CD4-positive, alpha-beta memory T cell (primary cell): ENCODE measurements at regions not wholly inside any gene's neighbourhood (a gene's known extent, or its start where the extent isn't known, plus 50 kb on each side); places are given as distances from the start of the nearest gene placed in this dataset.

Experiments used
- CTCF ChIA-PET: fragments of 350-600 bp; sonication (Branson Sonifier 250); formaldehyde crosslinking; loops from one replicate; lab custom pipeline; 2021; ENCODE audit warnings: inconsistent platforms; ENCODE audit not compliant: partially characterized antibody; lab: Charles Lee
- POLR2A ChIA-PET: fragments of 350-600 bp; sonication (Branson Sonifier 250); formaldehyde crosslinking; loops from one replicate; lab custom pipeline; 2021; ENCODE audit not compliant: partially characterized antibody; lab: Charles Lee
- DNase-seq, 5 donors: peaks; one replicate each; pipeline versions ENCODE4 v3.0.0 to v3.0.0-alpha.2; 2020 to 2022; ENCODE audit warnings: mixed read lengths in 1 of 5
- H3K27ac ChIP-seq: one replicate; pipeline ENCODE4 v1.7.0; 2013; ENCODE audit warnings: low read depth, low read length
- H3K27me3 ChIP-seq: 2 replicates; pipeline ENCODE4 v1.7.0; 2013; ENCODE audit warnings: mild to moderate bottlenecking, low read length, moderate library complexity; ENCODE audit not compliant: insufficient read depth
- H3K36me3 ChIP-seq: 2 replicates; pipeline ENCODE4 v1.7.0; 2013; ENCODE audit warnings: mild to moderate bottlenecking, low read length, moderate library complexity; ENCODE audit not compliant: insufficient read depth
- H3K4me1 ChIP-seq: 2 replicates; pipeline ENCODE4 v1.7.0; 2013; ENCODE audit warnings: mild to moderate bottlenecking, low read length, moderate library complexity; ENCODE audit not compliant: insufficient read depth
- H3K4me3 ChIP-seq, 2 donors: one replicate each; pipeline ENCODE4 v1.7.0; 2013; ENCODE audit warnings: low read length in 2 of 2, mild to moderate bottlenecking in 1 of 2
- H3K9me3 ChIP-seq, 2 donors: one replicate each; pipeline ENCODE4 v1.7.0; 2013; ENCODE audit warnings: low read length in 2 of 2, control low read depth in 1 of 2; ENCODE audit not compliant: control insufficient read depth in 1 of 2
- H3K27ac Mint-ChIP-seq, 7 donors: one replicate each; pipeline ENCODE4 v1.8.0; 2020 to 2021; ENCODE audit warnings: mixed read lengths in 7 of 7, mild to moderate bottlenecking in 6 of 7, inconsistent platforms in 3 of 7, moderate library complexity in 3 of 7
- H3K27me3 Mint-ChIP-seq, 2 donors: one replicate each; pipeline ENCODE4 v1.8.0; 2020 to 2021; ENCODE audit warnings: mixed read lengths in 2 of 2
- H3K36me3 Mint-ChIP-seq, 2 donors: one replicate each; pipeline ENCODE4 v1.8.0; 2020 to 2021; ENCODE audit warnings: mixed read lengths in 2 of 2, inconsistent platforms in 1 of 2, mild to moderate bottlenecking in 1 of 2
- H3K4me1 Mint-ChIP-seq, 4 donors: one replicate each; pipeline ENCODE4 v1.8.0; 2020 to 2021; ENCODE audit warnings: mixed read lengths in 4 of 4, mild to moderate bottlenecking in 1 of 4
- H3K4me3 Mint-ChIP-seq, 8 donors: one replicate each; pipeline ENCODE4 v1.8.0; 2020 to 2021; ENCODE audit warnings: mixed read lengths in 8 of 8, mild to moderate bottlenecking in 7 of 8, moderate library complexity in 6 of 8, inconsistent platforms in 3 of 8
- H3K9me3 Mint-ChIP-seq, 8 donors: one replicate each; pipeline ENCODE4 v1.8.0; 2020 to 2021; ENCODE audit warnings: mixed read lengths in 8 of 8, mild to moderate bottlenecking in 5 of 8, inconsistent platforms in 3 of 8, moderate library complexity in 1 of 8
- intact Hi-C: fragments of 100-400 bp; cut with micrococcal nuclease; formaldehyde crosslinking; loops from one replicate; pipeline ENCODE4 v1.15.1; 2023

DNA sequence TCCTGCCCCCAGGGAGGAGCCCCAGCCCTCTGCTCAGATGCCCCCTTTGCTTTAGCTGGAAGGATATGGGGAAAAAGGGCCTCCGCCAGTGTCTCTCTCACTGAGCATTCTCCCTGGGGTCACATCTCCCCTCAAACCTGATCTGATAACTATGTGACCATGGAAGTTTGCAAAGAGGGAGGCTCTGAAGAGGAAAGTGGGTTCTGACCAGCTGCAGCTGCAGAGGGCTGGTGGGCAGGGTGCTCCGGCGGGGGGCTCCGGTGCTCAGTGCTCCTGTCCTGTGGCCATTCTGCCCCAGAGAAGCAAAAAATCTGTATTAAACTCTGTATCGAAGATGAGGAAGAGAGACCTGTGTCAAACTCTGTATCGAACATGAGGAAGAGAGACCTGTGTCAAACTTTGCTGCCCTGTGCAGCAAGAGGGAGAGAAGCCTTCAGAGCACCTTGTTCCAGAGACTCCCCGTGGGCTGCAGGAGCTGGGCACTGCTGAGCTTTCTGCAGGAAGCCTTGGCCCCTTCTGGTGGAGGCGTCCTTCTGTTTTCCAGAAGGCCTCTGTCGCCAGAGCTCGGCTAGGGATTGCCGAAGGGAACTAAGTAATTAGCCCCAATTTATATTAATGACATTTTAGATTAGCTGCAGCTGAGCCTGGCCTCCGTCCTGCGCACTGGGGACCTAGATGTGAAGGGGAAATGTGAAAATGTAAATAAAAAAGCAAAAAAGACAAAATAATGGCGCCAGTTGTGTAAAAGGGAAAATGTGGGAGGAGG is 186.2 kb upstream of the C1orf174 start:
- H3K27me3 Mint-ChIP-seq: peaks cover 2 to 8% of the 10 kb centered on the region in 2 donors
- H3K27ac ChIP-seq: no peak overlapping the region
- H3K4me1 ChIP-seq: no peaks in the 10 kb centered on the region
- H3K36me3 ChIP-seq: no peaks in the 10 kb centered on the region
- ChIA-PET POLR2A (no interaction called here), CTCF (interaction anchor here (1.2 kb wide), 1 partner anchor 13 kb away, joined by 3 read pairs; no protein-coding TSS in a partner anchor)
- H3K4me1 Mint-ChIP-seq: no peaks in the 10 kb centered on the region
- no peak overlapping the region for H3K4me3 Mint-ChIP-seq
- no peak overlapping the region for H3K4me3 ChIP-seq
- H3K9me3 ChIP-seq: no peaks in the 10 kb centered on the region
- DNase-seq: no peak
- H3K27me3 ChIP-seq: no peaks in the 10 kb centered on the region
- no peak overlapping the region for H3K27ac Mint-ChIP-seq
- intact Hi-C loops: no loop called here
- peaks cover 0 to 2% (median 0%) of the 10 kb centered on the region in 8 donors for H3K9me3 Mint-ChIP-seq
- H3K36me3 Mint-ChIP-seq: no peaks in the 10 kb centered on the region

DNA sequence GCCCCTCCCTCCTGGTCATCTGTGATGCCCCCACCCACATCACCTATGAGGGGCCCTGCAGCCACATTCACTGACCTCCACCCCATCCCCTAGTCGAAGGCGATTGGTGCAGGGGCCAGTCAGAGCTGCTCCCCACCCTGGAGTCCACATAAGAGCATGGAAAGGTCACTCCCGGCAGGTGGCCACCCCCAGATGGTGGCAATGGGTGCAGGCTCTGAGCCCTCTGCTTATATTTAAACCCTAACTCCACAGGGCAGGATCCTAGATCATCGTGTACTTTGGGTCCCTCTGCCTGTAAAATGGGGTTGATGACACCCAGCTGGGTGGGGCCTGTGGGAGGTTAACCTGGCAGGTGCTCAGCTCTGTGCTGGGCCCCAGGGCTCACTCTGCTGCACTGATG is 186.8 kb upstream of the C1orf174 start:
- DNase-seq: no peak
- CTCF ChIA-PET: no interaction called here
- no peaks in the 10 kb centered on the region for H3K27me3 ChIP-seq
- Mint-ChIP-seq H3K27ac (no peak overlapping the region), H3K9me3 (peaks cover 0 to 3% (median 0%) of the 10 kb centered on the region in 8 donors), H3K4me3 (no peak overlapping the region), H3K4me1 (no peaks in the 10 kb centered on the region), H3K36me3 (no peaks in the 10 kb centered on the region), H3K27me3 (peaks cover 2 to 8% of the 10 kb centered on the region in 2 donors)
- no peaks in the 10 kb centered on the region for H3K9me3 ChIP-seq
- no peaks in the 10 kb centered on the region for H3K4me1 ChIP-seq
- POLR2A ChIA-PET: no interaction called here
- intact Hi-C loops: no loop called here
- H3K36me3 ChIP-seq: no peaks in the 10 kb centered on the region
- H3K27ac ChIP-seq: no peak overlapping the region
- no peak overlapping the region for H3K4me3 ChIP-seq

- H3K4me1 ChIP-seq: no peaks in the 10 kb centered on the region
- ChIA-PET POLR2A (no interaction called here), CTCF (no interaction called here)
- intact Hi-C loops: no loop called here
- Mint-ChIP-seq H3K4me3 (no peak overlapping the region), H3K4me1 (no peaks in the 10 kb centered on the region), H3K27ac (no peak overlapping the region), H3K27me3 (peaks cover 2 to 8% of the 10 kb centered on the region in 2 donors), H3K9me3 (peaks cover 0 to 6% (median 1%) of the 10 kb centered on the region in 8 donors), H3K36me3 (no peaks in the 10 kb centered on the region)
- H3K36me3 ChIP-seq: no peaks in the 10 kb centered on the region
- H3K9me3 ChIP-seq: no peaks in the 10 kb centered on the region
- no peak overlapping the region for H3K27ac ChIP-seq
- H3K27me3 ChIP-seq: no peaks in the 10 kb centered on the region
- DNase-seq: no peak
- H3K4me3 ChIP-seq: no peak overlapping the region
Measured at GRCh38 chr1:4087530-4088420, 187.7 kb upstream of the C1orf174 start.

DNA sequence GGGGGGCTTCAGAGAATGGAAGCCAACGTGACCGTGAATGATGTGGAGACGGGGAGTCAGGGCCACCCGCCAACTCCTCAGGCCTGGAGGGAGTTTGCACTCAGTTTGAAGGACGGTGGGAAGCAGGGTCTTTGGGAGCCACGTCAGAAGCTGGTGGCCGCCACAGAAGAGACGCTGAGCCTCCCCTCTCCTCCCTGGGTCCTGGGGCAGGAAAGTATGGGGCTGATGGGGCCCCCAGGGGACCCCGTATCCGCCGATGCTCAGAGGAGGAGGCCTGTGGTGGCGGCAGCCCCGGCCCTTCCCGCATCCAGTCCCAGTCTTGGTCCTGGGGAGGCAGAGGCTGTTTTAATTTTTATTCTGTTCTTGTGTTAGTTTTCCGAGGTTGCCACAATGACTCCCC is 188.6 kb upstream of the C1orf174 start:
- Histone ChIP-seq H3K36me3 (no peaks in the 10 kb centered on the region), H3K9me3 (no peaks in the 10 kb centered on the region), H3K27me3 (no peaks in the 10 kb centered on the region), H3K27ac (no peak overlapping the region), H3K4me3 (no peak overlapping the region), H3K4me1 (no peaks in the 10 kb centered on the region)
- Mint-ChIP-seq H3K36me3 (no peaks in the 10 kb centered on the region), H3K4me1 (no peaks in the 10 kb centered on the region), H3K27ac (no peak overlapping the region), H3K27me3 (peaks cover 2 to 8% of the 10 kb centered on the region in 2 donors), H3K4me3 (no peak overlapping the region), H3K9me3 (peaks cover 0 to 12% (median 2%) of the 10 kb centered on the region in 8 donors)
- ChIA-PET POLR2A (no interaction called here), CTCF (no interaction called here)
- intact Hi-C loops: no loop called here
- no peak for DNase-seq

- POLR2A ChIA-PET: no interaction called here
Measured at GRCh38 chr1:4089421-4090175, 189.5 kb upstream of the C1orf174 start.

DNA sequence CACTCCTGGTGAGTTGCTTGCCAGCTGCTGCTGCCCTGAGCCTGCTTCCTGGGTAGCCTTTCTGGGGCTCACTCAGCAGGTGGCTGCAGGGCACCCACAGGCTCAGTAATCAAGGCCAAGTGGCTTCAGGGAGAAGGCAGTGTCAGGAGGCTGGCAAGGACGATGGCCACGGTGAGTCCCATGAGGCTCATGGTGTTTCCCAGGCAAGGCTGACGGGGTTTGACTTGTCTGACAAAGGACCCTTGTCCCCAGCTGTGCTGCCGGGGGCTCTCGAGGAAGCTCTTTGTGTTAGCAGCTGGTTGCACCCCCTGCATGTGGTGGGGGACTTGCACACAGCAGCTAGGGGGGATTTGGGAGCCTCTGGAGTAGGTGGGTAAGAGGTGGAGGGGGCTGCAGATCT is 190.5 kb upstream of the C1orf174 start:
- H3K9me3 ChIP-seq: no peaks in the 10 kb centered on the region
- intact Hi-C loops: no loop called here
- no peaks in the 10 kb centered on the region for H3K36me3 ChIP-seq
- Mint-ChIP-seq H3K4me3 (no peak overlapping the region), H3K27me3 (peaks cover 4 to 5% of the 10 kb centered on the region in 2 donors), H3K36me3 (no peaks in the 10 kb centered on the region), H3K9me3 (peaks cover 0 to 12% (median 5%) of the 10 kb centered on the region in 8 donors), H3K4me1 (no peaks in the 10 kb centered on the region), H3K27ac (no peak overlapping the region)
- POLR2A ChIA-PET: no interaction called here
- H3K4me1 ChIP-seq: no peaks in the 10 kb centered on the region
- no peak overlapping the region for H3K27ac ChIP-seq
- H3K27me3 ChIP-seq: no peaks in the 10 kb centered on the region
- no peak for DNase-seq
- CTCF ChIA-PET: no interaction called here
- no peak overlapping the region for H3K4me3 ChIP-seq

More at GRCh38 chr1:4089421-4090175, 189.5 kb upstream of the C1orf174 start:
- no peaks in the 10 kb centered on the region for H3K4me1 ChIP-seq
- no peak overlapping the region for H3K27ac ChIP-seq
- no peaks in the 10 kb centered on the region for H3K27me3 ChIP-seq
- intact Hi-C loops: no loop called here
- Mint-ChIP-seq H3K27ac (no peak overlapping the region), H3K27me3 (peaks cover 2 to 6% of the 10 kb centered on the region in 2 donors), H3K36me3 (no peaks in the 10 kb centered on the region), H3K9me3 (peaks cover 0 to 12% (median 3%) of the 10 kb centered on the region in 8 donors), H3K4me1 (no peaks in the 10 kb centered on the region), H3K4me3 (no peak overlapping the region)
- CTCF ChIA-PET: no interaction called here
- DNase-seq: no peak
- H3K9me3 ChIP-seq: no peaks in the 10 kb centered on the region
- H3K36me3 ChIP-seq: no peaks in the 10 kb centered on the region
- H3K4me3 ChIP-seq: no peak overlapping the region
